Suprapubic skin (tissue), 4 donors: ENCODE measurements at regions not wholly inside any gene's neighbourhood (a gene's known extent, or its start where the extent isn't known, plus 50 kb on each side); places are given as distances from the start of the nearest gene placed in this dataset.

Experiments used
- DNase-seq, 2 donors: peaks; one replicate each; pipeline ENCODE4 v3.0.0-alpha.2; 2019; ENCODE audit warnings: low spot score in 2 of 2
- H3K27ac ChIP-seq: fragments of 200-600 bp; sonication (generic); one replicate; pipeline ENCODE4 v1.5.1; 2019
- H3K27me3 ChIP-seq: fragments of 200-600 bp; sonication (generic); one replicate; pipeline ENCODE4 v1.5.1; 2019
- H3K36me3 ChIP-seq: fragments of 200-600 bp; sonication (generic); one replicate; pipeline ENCODE4 v1.5.1; 2019
- H3K4me1 ChIP-seq: fragments of 200-600 bp; sonication (generic); one replicate; pipeline ENCODE4 v1.5.1; 2019
- H3K4me3 ChIP-seq: fragments of 200-600 bp; sonication (generic); one replicate; pipeline ENCODE4 v1.5.1; 2019; ENCODE audit warnings: mild to moderate bottlenecking
- H3K9me3 ChIP-seq: fragments of 200-600 bp; sonication (generic); one replicate; pipeline ENCODE4 v1.5.1; 2019
- EP300 ChIP-seq: sonication (generic); formaldehyde crosslinking; IDR thresholded peaks from one replicate; pipeline ENCODE4 v1.6.1; 2017; ENCODE audit warnings: antibody characterized with exemption
- POLR2A ChIP-seq, 2 donors: fragments of 450-650 bp; IDR thresholded peaks; one replicate each; pipeline ENCODE4 v1.6.1; 2017; ENCODE audit warnings: antibody characterized with exemption in 2 of 2, mild to moderate bottlenecking in 2 of 2, moderate library complexity in 2 of 2
- POLR2AphosphoS5 ChIP-seq, 3 donors: sonication (generic); formaldehyde crosslinking; IDR thresholded peaks; one replicate each; pipeline ENCODE4 v1.6.1; 2017; ENCODE audit warnings: antibody characterized with exemption in 3 of 3
- WGBS: methylation state at CpG from one replicate; pipeline ENCODE4 v1.1.5; 2018; 5-methylcytosine and 5-hydroxymethylcytosine counted together
- TF ChIP-seq, protein P1 (sequence below), 2 donors: fragments of 200-600 bp in 1 of 2; fragments of 450-650 bp in 1 of 2; sonication (generic) in 1 of 2; IDR thresholded peaks; one replicate each; pipeline ENCODE4 v1.5.1; 2016 to 2019; ENCODE audit warnings: antibody characterized with exemption in 2 of 2, mild to moderate bottlenecking in 1 of 2, moderate library complexity in 1 of 2

DNA sequence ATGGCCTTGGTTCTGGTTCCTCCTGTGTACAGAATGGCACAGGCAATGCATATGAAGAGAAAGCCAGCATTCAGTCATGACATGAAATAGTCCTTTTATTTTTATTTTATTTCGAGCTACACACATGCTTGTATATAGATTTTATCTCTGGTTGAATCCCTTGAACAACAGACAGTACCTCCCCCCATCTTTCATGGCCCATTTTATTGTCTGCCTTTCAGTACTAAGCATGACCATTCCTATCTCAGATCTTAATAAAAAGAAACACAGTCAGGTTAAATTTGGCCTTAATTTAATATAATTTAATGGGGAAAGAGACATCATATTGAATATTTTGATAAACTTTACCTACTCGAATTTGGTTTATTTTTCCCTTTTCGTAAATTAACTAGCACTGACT, 76.4 kb upstream of the VANGL1 start:
- no peak for DNase-seq

DNA sequence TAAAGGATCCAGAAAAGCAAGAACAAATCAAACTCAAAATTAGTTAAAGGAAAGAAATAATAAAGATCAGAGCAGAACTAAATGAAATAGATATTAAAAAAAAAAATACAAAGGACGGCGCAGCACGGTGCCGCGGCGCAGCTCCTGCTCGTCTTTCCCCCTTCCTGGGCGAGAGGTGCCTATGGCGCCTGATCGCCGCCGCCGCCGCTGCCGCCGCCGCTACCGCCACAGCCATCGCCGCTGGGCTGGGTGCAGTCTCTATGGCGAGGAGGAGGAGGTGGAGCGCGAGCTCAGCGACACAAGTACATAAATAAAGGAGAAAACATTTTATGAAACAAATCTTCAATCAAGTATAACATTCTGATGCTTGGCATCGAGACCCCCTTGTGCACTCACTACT, 77.6 kb upstream of the VANGL1 start:
- no peaks in the 10 kb centered on the region for H3K36me3 ChIP-seq
- no peak for DNase-seq
- WGBS: 25% methylated on average over 25 of the region's 25 CpGs
- H3K9me3 ChIP-seq: peaks cover 7% of the 10 kb centered on the region
- no peak overlapping the region for H3K27ac ChIP-seq
- H3K27me3 ChIP-seq: peaks cover 18% of the 10 kb centered on the region
- peak overlapping the region; percentile 30 for H3K4me3 ChIP-seq
- TF ChIP-seq, protein P1, sequence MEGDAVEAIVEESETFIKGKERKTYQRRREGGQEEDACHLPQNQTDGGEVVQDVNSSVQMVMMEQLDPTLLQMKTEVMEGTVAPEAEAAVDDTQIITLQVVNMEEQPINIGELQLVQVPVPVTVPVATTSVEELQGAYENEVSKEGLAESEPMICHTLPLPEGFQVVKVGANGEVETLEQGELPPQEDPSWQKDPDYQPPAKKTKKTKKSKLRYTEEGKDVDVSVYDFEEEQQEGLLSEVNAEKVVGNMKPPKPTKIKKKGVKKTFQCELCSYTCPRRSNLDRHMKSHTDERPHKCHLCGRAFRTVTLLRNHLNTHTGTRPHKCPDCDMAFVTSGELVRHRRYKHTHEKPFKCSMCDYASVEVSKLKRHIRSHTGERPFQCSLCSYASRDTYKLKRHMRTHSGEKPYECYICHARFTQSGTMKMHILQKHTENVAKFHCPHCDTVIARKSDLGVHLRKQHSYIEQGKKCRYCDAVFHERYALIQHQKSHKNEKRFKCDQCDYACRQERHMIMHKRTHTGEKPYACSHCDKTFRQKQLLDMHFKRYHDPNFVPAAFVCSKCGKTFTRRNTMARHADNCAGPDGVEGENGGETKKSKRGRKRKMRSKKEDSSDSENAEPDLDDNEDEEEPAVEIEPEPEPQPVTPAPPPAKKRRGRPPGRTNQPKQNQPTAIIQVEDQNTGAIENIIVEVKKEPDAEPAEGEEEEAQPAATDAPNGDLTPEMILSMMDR (IDR thresholded peaks at IDR 0.05): no peak
- TF ChIP-seq EP300 (no peak), POLR2A (IDR thresholded peaks at IDR 0.05) (no peak)
- no peaks in the 10 kb centered on the region for H3K4me1 ChIP-seq

More for the DNA sequence above, 76.4 kb upstream of the VANGL1 start:
- no peaks in the 10 kb centered on the region for H3K4me1 ChIP-seq
- H3K27ac ChIP-seq: no peak overlapping the region
- H3K36me3 ChIP-seq: no peaks in the 10 kb centered on the region
- H3K9me3 ChIP-seq: peaks cover 7% of the 10 kb centered on the region
- TF ChIP-seq, protein P1 (IDR thresholded peaks at IDR 0.05): no peak
- TF ChIP-seq POLR2AphosphoS5 (IDR thresholded peaks at IDR 0.05) (no peak), EP300 (no peak), POLR2A (IDR thresholded peaks at IDR 0.05) (no peak)
- 81% methylated on average over 3 of the region's 3 CpGs for WGBS
- H3K4me3 ChIP-seq: no peak overlapping the region
- peaks cover 18% of the 10 kb centered on the region for H3K27me3 ChIP-seq

DNA sequence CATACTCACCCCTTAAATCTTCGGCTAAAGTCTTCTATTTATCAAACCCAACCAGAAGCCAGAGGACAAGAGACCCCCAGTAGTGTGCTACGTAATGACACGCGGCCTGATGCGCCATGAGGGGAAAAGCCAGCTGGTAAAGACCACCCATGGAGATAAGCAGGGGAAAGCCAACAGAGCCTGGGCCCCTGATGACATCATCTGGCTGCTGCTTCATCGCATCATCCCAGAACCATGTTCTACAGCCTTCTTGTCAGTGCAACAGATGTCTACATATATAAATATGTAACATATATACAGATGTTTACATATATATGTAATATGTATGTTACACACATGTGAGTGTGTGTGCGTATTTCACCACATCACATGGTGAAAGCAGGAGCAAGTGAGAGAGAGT, 81.7 kb upstream of the VANGL1 start:
- DNase-seq: no peak
- Histone ChIP-seq H3K4me1 (no peaks in the 10 kb centered on the region), H3K27ac (no peak overlapping the region), H3K9me3 (no peaks in the 10 kb centered on the region), H3K36me3 (no peaks in the 10 kb centered on the region), H3K4me3 (no peak overlapping the region), H3K27me3 (peaks cover 18% of the 10 kb centered on the region)
- WGBS: 74% methylated on average over 7 of the region's 7 CpGs
- no peak for TF ChIP-seq EP300
- TF ChIP-seq, protein P1 (IDR thresholded peaks at IDR 0.05): no peak
- TF ChIP-seq POLR2A (IDR thresholded peaks at IDR 0.05): no peak
- no peak for TF ChIP-seq POLR2AphosphoS5 (IDR thresholded peaks at IDR 0.05)

DNA sequence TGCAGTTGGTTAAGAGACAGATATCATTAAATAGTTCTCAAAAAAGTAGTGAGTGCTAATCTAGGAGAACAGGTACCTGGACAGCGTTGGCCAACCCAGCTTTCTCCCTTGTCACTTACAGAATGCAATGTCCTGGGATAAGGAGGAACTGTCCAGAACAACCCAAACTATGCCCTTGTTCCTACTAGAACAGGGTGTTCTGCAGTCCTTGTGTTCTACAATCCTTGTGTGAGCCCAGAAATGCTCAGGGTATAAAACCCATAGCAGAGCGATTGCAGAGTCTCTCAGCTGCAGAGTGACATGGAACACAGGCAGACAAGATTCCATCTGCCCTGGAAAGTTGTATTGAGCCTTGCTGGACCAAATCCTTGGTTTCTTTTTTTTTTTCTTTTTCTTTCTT, 83.5 kb upstream of the VANGL1 start:
- Histone ChIP-seq H3K4me1 (no peaks in the 10 kb centered on the region), H3K27me3 (peaks cover 11% of the 10 kb centered on the region), H3K36me3 (no peaks in the 10 kb centered on the region), H3K4me3 (no peak overlapping the region), H3K9me3 (no peaks in the 10 kb centered on the region), H3K27ac (no peak overlapping the region)
- DNase-seq: no peak
- WGBS: 85% methylated on average over 2 of the region's 2 CpGs
- TF ChIP-seq, protein P1 (IDR thresholded peaks at IDR 0.05): no peak

DNA sequence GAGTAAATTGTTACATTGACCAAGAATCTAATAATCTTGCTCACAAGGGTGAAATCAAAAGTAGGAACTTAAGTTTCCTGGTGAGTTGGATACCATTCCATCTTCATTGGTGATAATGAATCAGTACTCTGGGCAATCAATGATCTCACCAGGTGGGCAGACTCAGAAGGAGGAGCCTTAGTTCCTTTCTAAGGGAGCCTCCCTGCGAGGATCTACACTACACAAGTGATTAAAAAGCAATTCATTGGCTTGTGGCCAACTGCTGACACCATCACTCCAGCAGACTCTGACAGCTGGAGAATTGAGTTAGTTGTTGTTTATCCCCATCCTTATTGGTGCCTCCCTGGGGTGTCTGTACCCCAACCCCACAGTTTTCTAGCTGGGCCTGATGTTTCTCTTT, 84.1 kb upstream of the VANGL1 start:
- peaks cover 9% of the 10 kb centered on the region for H3K27me3 ChIP-seq
- TF ChIP-seq POLR2A (IDR thresholded peaks at IDR 0.05) (no peak), POLR2AphosphoS5 (IDR thresholded peaks at IDR 0.05) (no peak), EP300 (no peak)
- TF ChIP-seq, protein P1 (IDR thresholded peaks at IDR 0.05): no peak

More for the DNA sequence above, 84.1 kb upstream of the VANGL1 start:
- 37% methylated on average over 1 of the region's 1 CpG for WGBS
- DNase-seq: no peak
- no peaks in the 10 kb centered on the region for H3K4me1 ChIP-seq
- H3K36me3 ChIP-seq: no peaks in the 10 kb centered on the region
- H3K27ac ChIP-seq: no peak overlapping the region
- no peaks in the 10 kb centered on the region for H3K9me3 ChIP-seq
- no peak overlapping the region for H3K4me3 ChIP-seq
